Caco-2 (cell line): ENCODE measurements at regions not wholly inside any gene's neighbourhood (a gene's known extent, or its start where the extent isn't known, plus 50 kb on each side); places are given as distances from the start of the nearest gene placed in this dataset.

ENCODE experiments used
- BruUV-seq: library from RNA; stranded (reverse); fragments of 400-500 nt; replicated peaks from 2 replicates; lab custom pipeline; 2021; lab: Mats Ljungman, UMichigan
- CTCF ChIA-PET: fragments of 300-600 bp; sonication (Branson Sonifier 250); formaldehyde crosslinking; loops from one replicate; lab custom pipeline; 2022; ENCODE audit warnings: antibody characterized with exemption; lab: Charles Lee
- POLR2A ChIA-PET: fragments of 300-600 bp; sonication (Branson Sonifier 250); formaldehyde crosslinking; loops from one replicate; lab custom pipeline; 2022; ENCODE audit warnings: antibody characterized with exemption; lab: Charles Lee
- DNase-seq, 2 experiments: peaks; one replicate each; pipeline versions ENCODE4 v3.0.0 to v3.0.0-alpha.2; 2020 to 2022
- H3K27me3 ChIP-seq: replicated peaks from 2 replicates; pipeline ENCODE4 v1.6.0; 2011; ENCODE audit warnings: low read length; ENCODE audit not compliant: control insufficient read depth, insufficient read depth
- H3K36me3 ChIP-seq: 2 replicates; pipeline ENCODE4 v1.5.1; 2011; ENCODE audit warnings: low read length; ENCODE audit not compliant: control insufficient read depth, insufficient read depth
- H3K4me1 ChIP-seq: fragments of 250-450 bp; sonication (Bioruptor Pico); 2 replicates; pipeline ENCODE4 v1.5.1; 2020; ENCODE audit warnings: mild to moderate bottlenecking
- H3K4me3 ChIP-seq: 2 replicates; pipeline ENCODE4 v1.5.1; 2011; ENCODE audit warnings: low read depth, mild to moderate bottlenecking, control low read depth, low read length
- H3K9me3 ChIP-seq: fragments of 250-450 bp; sonication (Bioruptor Pico); 2 replicates; pipeline ENCODE4 v1.5.1; 2020; ENCODE audit warnings: mild to moderate bottlenecking, moderate library complexity
- H3K27ac Mint-ChIP-seq: one replicate; pipeline ENCODE4 v1.8.0; 2022; ENCODE audit warnings: mixed read lengths; ENCODE audit not compliant: unreplicated experiment
- H3K27me3 Mint-ChIP-seq: one replicate; pipeline ENCODE4 v1.8.0; 2022; ENCODE audit warnings: mixed read lengths; ENCODE audit not compliant: insufficient read depth, unreplicated experiment
- H3K36me3 Mint-ChIP-seq: one replicate; pipeline ENCODE4 v1.8.0; 2022; ENCODE audit warnings: mild to moderate bottlenecking, mixed read lengths; ENCODE audit not compliant: insufficient read depth, unreplicated experiment
- H3K4me1 Mint-ChIP-seq: one replicate; pipeline ENCODE4 v1.8.0; 2022; ENCODE audit warnings: low read depth, mixed read lengths; ENCODE audit not compliant: unreplicated experiment
- H3K4me3 Mint-ChIP-seq: one replicate; pipeline ENCODE4 v1.8.0; 2022; ENCODE audit warnings: mild to moderate bottlenecking, moderate library complexity, mixed read lengths; ENCODE audit not compliant: unreplicated experiment
- H3K9me3 Mint-ChIP-seq: one replicate; pipeline ENCODE4 v1.8.0; 2022; ENCODE audit warnings: mixed read lengths; ENCODE audit not compliant: unreplicated experiment
- intact Hi-C: fragments of 100-400 bp; cut with micrococcal nuclease; formaldehyde crosslinking; loops from one replicate; pipeline ENCODE4 v1.10.0; 2022; ENCODE audit not compliant: unreplicated experiment
- TF ChIP-seq, protein P1 (sequence below), 2 experiments: fragments of 200-600 bp in 1 of 2; IDR thresholded peaks; 1 replicate in 1 of 2; 2 replicates in 1 of 2; pipeline versions ENCODE4 v1.5.1 to v1.8.0; 2011 to 2022; ENCODE audit warnings: antibody characterized with exemption in 1 of 2, control low read depth in 1 of 2, inconsistent platforms in 1 of 2, low read depth in 1 of 2, low read length in 1 of 2, mild to moderate bottlenecking in 1 of 2, moderate library complexity in 1 of 2; ENCODE audit not compliant: insufficient read depth in 1 of 2, severe bottlenecking in 1 of 2, unreplicated experiment in 1 of 2

DNA sequence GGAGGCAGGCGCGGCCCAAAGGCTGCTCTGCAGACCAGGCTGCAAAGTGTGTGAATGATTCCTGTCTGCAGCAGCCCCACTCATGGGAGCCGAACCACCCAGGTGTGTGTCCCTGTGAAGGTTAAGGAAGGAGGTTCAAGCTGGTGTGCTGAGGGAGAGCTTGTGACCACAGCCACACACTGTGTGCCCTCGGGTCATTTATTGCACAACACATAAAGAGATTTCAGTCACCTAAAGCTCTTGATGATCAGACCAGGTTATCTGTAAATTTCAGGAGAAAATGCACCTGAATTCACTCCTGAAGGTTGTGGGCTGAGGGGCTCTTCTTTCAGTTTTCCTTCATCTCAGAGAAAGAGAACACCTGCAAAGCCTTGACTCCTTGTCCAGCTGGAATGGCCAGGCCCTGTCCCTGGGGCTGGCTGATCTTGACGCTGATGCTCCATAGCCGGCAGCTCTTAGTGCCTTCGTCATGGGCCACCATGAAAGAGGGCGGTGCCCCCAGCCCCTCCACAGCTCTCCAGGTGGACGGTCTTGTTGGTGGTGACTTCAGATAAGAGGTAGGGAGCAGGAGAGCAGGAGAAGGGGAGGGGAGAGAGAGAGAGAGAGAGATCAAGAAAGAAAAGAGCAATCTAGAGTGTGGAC is 110.8 kb upstream of the C1QTNF9B start:
- peak; percentile 37 to 59 for DNase-seq
- H3K4me3 Mint-ChIP-seq = no peak overlapping the region
- POLR2A ChIA-PET = interaction anchor here (0.6 kb wide), 1 partner anchor 44 kb away, joined by 3 read pairs; no protein-coding TSS in a partner anchor

DNA sequence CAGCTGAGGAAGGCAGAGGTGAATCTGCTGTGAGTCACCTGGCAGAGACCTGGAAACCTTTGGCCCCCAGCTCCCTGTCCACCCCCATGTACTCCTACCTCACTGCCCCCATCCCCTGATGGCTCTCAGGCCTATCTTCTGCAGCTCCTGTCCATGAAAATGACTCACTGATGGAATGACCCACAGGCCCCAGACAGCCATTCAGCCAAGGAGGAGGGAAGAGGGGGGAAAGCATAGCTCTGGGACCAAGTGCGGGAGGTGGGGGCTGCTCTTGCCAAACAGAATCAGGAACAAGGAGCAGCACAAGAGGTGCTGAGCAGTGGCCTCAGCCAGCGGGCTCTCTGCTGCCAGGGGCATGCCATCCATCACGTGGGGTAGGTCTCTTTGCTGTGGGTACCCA is 111.4 kb upstream of the C1QTNF9B start:
- TF ChIP-seq, protein P1, sequence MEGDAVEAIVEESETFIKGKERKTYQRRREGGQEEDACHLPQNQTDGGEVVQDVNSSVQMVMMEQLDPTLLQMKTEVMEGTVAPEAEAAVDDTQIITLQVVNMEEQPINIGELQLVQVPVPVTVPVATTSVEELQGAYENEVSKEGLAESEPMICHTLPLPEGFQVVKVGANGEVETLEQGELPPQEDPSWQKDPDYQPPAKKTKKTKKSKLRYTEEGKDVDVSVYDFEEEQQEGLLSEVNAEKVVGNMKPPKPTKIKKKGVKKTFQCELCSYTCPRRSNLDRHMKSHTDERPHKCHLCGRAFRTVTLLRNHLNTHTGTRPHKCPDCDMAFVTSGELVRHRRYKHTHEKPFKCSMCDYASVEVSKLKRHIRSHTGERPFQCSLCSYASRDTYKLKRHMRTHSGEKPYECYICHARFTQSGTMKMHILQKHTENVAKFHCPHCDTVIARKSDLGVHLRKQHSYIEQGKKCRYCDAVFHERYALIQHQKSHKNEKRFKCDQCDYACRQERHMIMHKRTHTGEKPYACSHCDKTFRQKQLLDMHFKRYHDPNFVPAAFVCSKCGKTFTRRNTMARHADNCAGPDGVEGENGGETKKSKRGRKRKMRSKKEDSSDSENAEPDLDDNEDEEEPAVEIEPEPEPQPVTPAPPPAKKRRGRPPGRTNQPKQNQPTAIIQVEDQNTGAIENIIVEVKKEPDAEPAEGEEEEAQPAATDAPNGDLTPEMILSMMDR (IDR thresholded peaks at IDR 0.05; ENCODE audit: insufficient read depth in 1 of 2, low read depth in 1 of 2, low read length in 1 of 2, severe bottlenecking in 1 of 2, unreplicated experiment in 1 of 2) = no peak
- Mint-ChIP-seq H3K36me3 (peaks cover 6% of the 10 kb centered on the region), H3K4me1 (peaks cover 73% of the 10 kb centered on the region), H3K9me3 (no peaks in the 10 kb centered on the region), H3K27ac (peak overlapping the region; percentile 64), H3K4me3 (no peak overlapping the region), H3K27me3 (no peaks in the 10 kb centered on the region)
- CTCF ChIA-PET = interaction anchor here (0.8 to 1.5 kb wide), 2 partner anchors 44 to 48 kb away, joined by 3 to 8 read pairs; no protein-coding TSS in a partner anchor
- Histone ChIP-seq H3K9me3 (no peaks in the 10 kb centered on the region), H3K36me3 (no peaks in the 10 kb centered on the region), H3K4me1 (peaks cover 65% of the 10 kb centered on the region), H3K4me3 (no peak overlapping the region), H3K27me3 (no peaks in the 10 kb centered on the region)
- BruUV-seq = no TSS peak
- intact Hi-C loops = loop anchor here (1.0 to 5.0 kb wide), 2 partner anchors 29 to 86 kb away; no protein-coding TSS in a partner anchor
- DNase-seq = peak in 1 of 2 experiments; percentile 61
- POLR2A ChIA-PET = interaction anchor here (0.6 kb wide), 2 partner anchors 45 to 99 kb away, joined by 3 read pairs; no protein-coding TSS in a partner anchor

More for the DNA sequence above, 110.8 kb upstream of the C1QTNF9B start:
- Histone ChIP-seq H3K36me3 (no peaks in the 10 kb centered on the region), H3K4me1 (peaks cover 67% of the 10 kb centered on the region), H3K9me3 (no peaks in the 10 kb centered on the region), H3K4me3 (no peak overlapping the region), H3K27me3 (no peaks in the 10 kb centered on the region)
- TF ChIP-seq, protein P1 (IDR thresholded peaks at IDR 0.05; ENCODE audit: insufficient read depth in 1 of 2, low read depth in 1 of 2, low read length in 1 of 2, severe bottlenecking in 1 of 2, unreplicated experiment in 1 of 2) = no peak
- Mint-ChIP-seq H3K27me3 (no peaks in the 10 kb centered on the region), H3K9me3 (no peaks in the 10 kb centered on the region), H3K36me3 (peaks cover 6% of the 10 kb centered on the region), H3K4me1 (peaks cover 68% of the 10 kb centered on the region), H3K27ac (peak overlapping the region; percentile 64)
- no TSS peak for BruUV-seq
- CTCF ChIA-PET = interaction anchor here (0.8 to 1.5 kb wide), 2 partner anchors 45 to 47 kb away, joined by 3 to 8 read pairs; no protein-coding TSS in a partner anchor
- intact Hi-C loops = loop anchor here (1.0 to 5.0 kb wide), 2 partner anchors 29 to 86 kb away; no protein-coding TSS in a partner anchor

DNA sequence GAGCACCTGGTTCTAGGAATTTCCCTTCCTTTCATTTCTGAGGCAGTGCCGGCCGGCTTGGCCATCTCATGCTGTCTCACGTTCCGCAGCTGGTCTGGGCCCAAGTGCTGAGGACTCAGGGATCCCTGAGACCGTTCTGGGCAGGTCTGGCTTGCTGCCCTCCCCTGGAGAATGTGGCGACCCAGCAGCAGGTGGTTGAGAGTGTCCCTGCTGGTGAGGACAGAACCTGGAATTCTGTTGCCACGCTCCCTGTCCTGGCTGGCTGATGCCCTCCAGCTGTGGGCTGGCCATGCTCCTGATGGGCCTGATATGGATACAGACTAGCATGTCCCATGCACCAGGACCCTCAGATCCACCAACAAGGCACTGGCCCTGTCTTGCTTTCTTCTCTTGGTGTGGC is 114.0 kb upstream of the C1QTNF9B start:
- Histone ChIP-seq H3K36me3 (no peaks in the 10 kb centered on the region), H3K27me3 (no peaks in the 10 kb centered on the region), H3K9me3 (no peaks in the 10 kb centered on the region), H3K4me1 (peaks cover 39% of the 10 kb centered on the region), H3K4me3 (no peak overlapping the region)
- TF ChIP-seq, protein P1 (IDR thresholded peaks at IDR 0.05; ENCODE audit: insufficient read depth in 1 of 2, low read depth in 1 of 2, low read length in 1 of 2, severe bottlenecking in 1 of 2, unreplicated experiment in 1 of 2) = peak in 1 of 2 experiments; percentile 13
- H3K4me3 Mint-ChIP-seq = no peak overlapping the region
- peak overlapping the region; percentile 51 for H3K27ac Mint-ChIP-seq
- no peaks in the 10 kb centered on the region for H3K27me3 Mint-ChIP-seq
- no peaks in the 10 kb centered on the region for H3K9me3 Mint-ChIP-seq
- BruUV-seq = no TSS peak
- peaks cover 58% of the 10 kb centered on the region for H3K4me1 Mint-ChIP-seq
- DNase-seq = no peak
- CTCF ChIA-PET = no interaction called here
- POLR2A ChIA-PET = no interaction called here
- H3K36me3 Mint-ChIP-seq = no peaks in the 10 kb centered on the region
- intact Hi-C loops = no loop called here
